NAMALWA (cell line): ENCODE measurements at regions not wholly inside any gene's neighbourhood (a gene's known extent, or its start where the extent isn't known, plus 50 kb on each side); places are given as distances from the start of the nearest gene placed in this dataset.

Source experiments
- DNase-seq: peaks from one replicate; pipeline ENCODE4 v3.0.0-alpha.2; 2015; ENCODE audit warnings: low spot score

GRCh38 chr10:4688601-4689000 is 137.4 kb upstream of the AKR1E2 start:
- no peak for DNase-seq

- DNase-seq = no peak
These were observed 137.8 kb upstream of the AKR1E2 start for GRCh38 chr10:4688168-4688567.

GRCh38 chr10:4687397-4687796 is 138.6 kb upstream of the AKR1E2 start:
- no peak for DNase-seq

- DNase-seq = no peak
These were observed 139.4 kb upstream of the AKR1E2 start for GRCh38 chr10:4686644-4686996.

GRCh38 chr10:4685904-4686643 is 139.9 kb upstream of the AKR1E2 start:
- no peak for DNase-seq

- DNase-seq = no peak
These were observed 140.5 kb upstream of the AKR1E2 start for GRCh38 chr10:4685491-4685890.

GRCh38 chr10:4684434-4684833 is 141.6 kb upstream of the AKR1E2 start:
- DNase-seq = no peak

- no peak for DNase-seq
These were observed 142.2 kb upstream of the AKR1E2 start for GRCh38 chr10:4683838-4684237.

- DNase-seq = no peak
These were observed 142.9 kb upstream of the AKR1E2 start for GRCh38 chr10:4683137-4683536.

- DNase-seq = no peak
These were observed 146.9 kb upstream of the AKR1E2 start for GRCh38 chr10:4678951-4679671.

GRCh38 chr10:4678023-4678950 is 147.7 kb upstream of the AKR1E2 start:
- no peak for DNase-seq

- DNase-seq = no peak
These were observed 148.5 kb upstream of the AKR1E2 start for GRCh38 chr10:4677296-4678021.

GRCh38 chr10:4676566-4676965 is 149.4 kb upstream of the AKR1E2 start:
- no peak for DNase-seq

GRCh38 chr10:4675808-4676207 is 150.2 kb upstream of the AKR1E2 start:
- DNase-seq = no peak

- no peak for DNase-seq
These were observed 152.5 kb upstream of the AKR1E2 start for GRCh38 chr10:4673279-4674040.

- DNase-seq = no peak
These were observed 153.8 kb upstream of the AKR1E2 start for GRCh38 chr10:4672201-4672600.

GRCh38 chr10:4671451-4672145 is 154.4 kb upstream of the AKR1E2 start:
- no peak for DNase-seq

GRCh38 chr10:4670737-4671136 is 155.3 kb upstream of the AKR1E2 start:
- DNase-seq = no peak

GRCh38 chr10:4669585-4669984 is 156.4 kb upstream of the AKR1E2 start:
- DNase-seq = no peak

- DNase-seq = peak; percentile 90
These were observed 162.6 kb upstream of the AKR1E2 start for GRCh38 chr10:4663162-4663992.
